ENCODE measurements at regions not wholly inside any gene's neighbourhood (a gene's known extent, or its start where the extent isn't known, plus 50 kb on each side); places are given as distances from the start of the nearest gene placed in this dataset.

GRCh38 chr2:187702157-187702556 lies 147.9 kb upstream of the TFPI start:
- no peak for DNase-seq
- no peaks in the 10 kb centered on the region for H3K4me1 Mint-ChIP-seq (ENCODE audit: low read depth, unreplicated experiment)

GRCh38 chr2:187708272-187708671 lies 154.0 kb upstream of the TFPI start:
- ChIA-PET CTCF (no interaction called here), POLR2A (no interaction called here)
- H3K27ac Mint-ChIP-seq (ENCODE audit: unreplicated experiment) = no peak overlapping the region
- no peak for TF ChIP-seq CTCF (IDR thresholded peaks at IDR 0.05; ENCODE audit: insufficient read depth in 1 of 2, low read depth in 1 of 2, low read length in 1 of 2, severe bottlenecking in 1 of 2, unreplicated experiment in 1 of 2)
- intact Hi-C loops (cut with micrococcal nuclease; ENCODE audit: unreplicated experiment) = no loop called here
- Histone ChIP-seq H3K36me3 (ENCODE audit: control insufficient read depth, insufficient read depth, low read length) (no peaks in the 10 kb centered on the region), H3K27me3 (replicated peaks; ENCODE audit: control insufficient read depth, insufficient read depth, low read length) (no peaks in the 10 kb centered on the region), H3K4me3 (ENCODE audit: low read depth, low read length) (no peak overlapping the region), H3K4me1 (no peaks in the 10 kb centered on the region), H3K9me3 (no peaks in the 10 kb centered on the region)
- peaks cover 7% of the 10 kb centered on the region for H3K27me3 Mint-ChIP-seq (ENCODE audit: insufficient read depth, unreplicated experiment)
- H3K4me1 Mint-ChIP-seq (ENCODE audit: low read depth, unreplicated experiment) = no peaks in the 10 kb centered on the region
- H3K36me3 Mint-ChIP-seq (ENCODE audit: insufficient read depth, unreplicated experiment) = no peaks in the 10 kb centered on the region
- BruUV-seq (replicated peaks) = no TSS peak
- H3K9me3 Mint-ChIP-seq (ENCODE audit: unreplicated experiment) = no peaks in the 10 kb centered on the region
- H3K4me3 Mint-ChIP-seq (ENCODE audit: unreplicated experiment) = no peak overlapping the region
- DNase-seq = no peak

More at GRCh38 chr2:187702157-187702556, 147.9 kb upstream of the TFPI start:
- H3K4me3 ChIP-seq (ENCODE audit: low read depth, low read length) = no peak overlapping the region
- no peak for TF ChIP-seq CTCF (IDR thresholded peaks at IDR 0.05; ENCODE audit: insufficient read depth in 1 of 2, low read depth in 1 of 2, low read length in 1 of 2, severe bottlenecking in 1 of 2, unreplicated experiment in 1 of 2)
- Mint-ChIP-seq H3K27me3 (ENCODE audit: insufficient read depth, unreplicated experiment) (peaks cover 6% of the 10 kb centered on the region), H3K27ac (ENCODE audit: unreplicated experiment) (no peak overlapping the region), H3K36me3 (ENCODE audit: insufficient read depth, unreplicated experiment) (no peaks in the 10 kb centered on the region), H3K4me3 (ENCODE audit: unreplicated experiment) (no peak overlapping the region), H3K9me3 (ENCODE audit: unreplicated experiment) (no peaks in the 10 kb centered on the region)
- H3K36me3 ChIP-seq (ENCODE audit: control insufficient read depth, insufficient read depth, low read length) = no peaks in the 10 kb centered on the region
- no peaks in the 10 kb centered on the region for H3K4me1 ChIP-seq
- ChIA-PET POLR2A (no interaction called here), CTCF (no interaction called here)
- no TSS peak for BruUV-seq (replicated peaks)
- H3K9me3 ChIP-seq = no peaks in the 10 kb centered on the region
- H3K27me3 ChIP-seq (replicated peaks; ENCODE audit: control insufficient read depth, insufficient read depth, low read length) = no peaks in the 10 kb centered on the region
- intact Hi-C loops (cut with micrococcal nuclease; ENCODE audit: unreplicated experiment) = no loop called here

GRCh38 chr2:187709065-187709464 lies 154.8 kb upstream of the TFPI start:
- no peak overlapping the region for H3K4me3 Mint-ChIP-seq (ENCODE audit: unreplicated experiment)
- no TSS peak for BruUV-seq (replicated peaks)
- ChIA-PET CTCF (no interaction called here), POLR2A (no interaction called here)
- H3K27ac Mint-ChIP-seq (ENCODE audit: unreplicated experiment) = no peak overlapping the region
- DNase-seq = no peak
- Histone ChIP-seq H3K36me3 (ENCODE audit: control insufficient read depth, insufficient read depth, low read length) (no peaks in the 10 kb centered on the region), H3K4me3 (ENCODE audit: low read depth, low read length) (no peak overlapping the region), H3K4me1 (no peaks in the 10 kb centered on the region), H3K9me3 (no peaks in the 10 kb centered on the region), H3K27me3 (replicated peaks; ENCODE audit: control insufficient read depth, insufficient read depth, low read length) (no peaks in the 10 kb centered on the region)
- H3K27me3 Mint-ChIP-seq (ENCODE audit: insufficient read depth, unreplicated experiment) = peaks cover 7% of the 10 kb centered on the region
- intact Hi-C loops (cut with micrococcal nuclease; ENCODE audit: unreplicated experiment) = no loop called here
- H3K36me3 Mint-ChIP-seq (ENCODE audit: insufficient read depth, unreplicated experiment) = no peaks in the 10 kb centered on the region
- H3K9me3 Mint-ChIP-seq (ENCODE audit: unreplicated experiment) = no peaks in the 10 kb centered on the region
- H3K4me1 Mint-ChIP-seq (ENCODE audit: low read depth, unreplicated experiment) = no peaks in the 10 kb centered on the region
- TF ChIP-seq CTCF (IDR thresholded peaks at IDR 0.05; ENCODE audit: insufficient read depth in 1 of 2, low read depth in 1 of 2, low read length in 1 of 2, severe bottlenecking in 1 of 2, unreplicated experiment in 1 of 2) = no peak
